BJ (cell line): ENCODE measurements at regions not wholly inside any gene's neighbourhood (a gene's known extent, or its start where the extent isn't known, plus 50 kb on each side); places are given as distances from the start of the nearest gene placed in this dataset.

Experiments used
- CTCF ChIA-PET: fragments of 350-600 bp; formaldehyde crosslinking; extraction: SDS; loops from one replicate; lab custom pipeline; 2021; ENCODE audit warnings: antibody characterized with exemption, inconsistent platforms; lab: Yijun Ruan, JAX
- POLR2A ChIA-PET: fragments of 300-600 bp; sonication (Branson Sonifier 250); formaldehyde crosslinking; extraction: SDS; loops from one replicate; lab custom pipeline; 2021; ENCODE audit warnings: antibody characterized with exemption; lab: Charles Lee
- DNase-seq: peaks from one replicate; pipeline ENCODE4 v3.0.0-alpha.2; 2011; ENCODE audit warnings: low read depth
- H3K27me3 ChIP-seq: 2 replicates; pipeline ENCODE4 v1.6.0; 2011; ENCODE audit warnings: low read length; ENCODE audit not compliant: control insufficient read depth, insufficient read depth
- H3K36me3 ChIP-seq: 2 replicates; pipeline ENCODE4 v1.5.1; 2011; ENCODE audit warnings: low read length; ENCODE audit not compliant: control insufficient read depth, insufficient read depth
- H3K4me3 ChIP-seq: 2 replicates; pipeline ENCODE4 v1.5.1; 2011; ENCODE audit warnings: low read depth, mild to moderate bottlenecking, control low read depth, low read length
- TF ChIP-seq, protein P1 (sequence below): IDR thresholded peaks from 2 replicates; pipeline ENCODE4 v1.5.1; 2011; ENCODE audit warnings: low read depth, mild to moderate bottlenecking, control low read depth, inconsistent platforms, low read length, moderate library complexity; ENCODE audit not compliant: insufficient read depth

DNA sequence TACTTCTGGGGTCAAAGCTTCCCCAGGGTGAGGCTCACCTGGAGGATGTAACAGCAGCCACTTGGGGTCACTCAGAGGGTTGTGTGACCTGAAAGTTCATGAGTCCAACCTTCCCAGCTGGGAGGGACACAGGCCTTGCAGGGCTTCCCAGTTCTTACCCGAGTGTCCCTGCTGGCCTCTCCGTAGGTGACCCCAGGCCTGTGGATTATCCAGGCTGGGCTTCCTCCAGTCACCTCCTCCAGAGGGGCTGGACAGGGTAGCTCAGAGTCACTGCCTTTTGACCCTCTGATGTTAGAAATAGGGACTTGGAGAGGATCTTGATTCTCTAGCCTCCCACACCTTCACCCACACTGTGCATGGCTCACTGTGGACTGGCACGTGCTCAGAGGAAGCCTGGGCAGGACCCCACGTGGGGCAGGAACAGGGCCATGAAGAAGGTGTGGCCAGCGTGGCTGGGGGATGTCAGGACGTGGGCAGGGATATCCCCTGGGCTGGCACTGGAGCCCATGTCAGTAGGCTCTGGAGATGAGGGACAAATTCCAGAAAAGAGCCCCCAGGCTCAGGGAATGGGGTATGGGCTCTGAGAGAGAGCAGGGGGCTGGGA lies 131.8 kb downstream of the ACTL8 start:
- CTCF ChIA-PET: no interaction called here
- no peaks in the 10 kb centered on the region for H3K36me3 ChIP-seq
- DNase-seq: no peak
- POLR2A ChIA-PET: no interaction called here
- no peak overlapping the region for H3K4me3 ChIP-seq
- peaks cover 8% of the 10 kb centered on the region for H3K27me3 ChIP-seq
- TF ChIP-seq, protein P1, sequence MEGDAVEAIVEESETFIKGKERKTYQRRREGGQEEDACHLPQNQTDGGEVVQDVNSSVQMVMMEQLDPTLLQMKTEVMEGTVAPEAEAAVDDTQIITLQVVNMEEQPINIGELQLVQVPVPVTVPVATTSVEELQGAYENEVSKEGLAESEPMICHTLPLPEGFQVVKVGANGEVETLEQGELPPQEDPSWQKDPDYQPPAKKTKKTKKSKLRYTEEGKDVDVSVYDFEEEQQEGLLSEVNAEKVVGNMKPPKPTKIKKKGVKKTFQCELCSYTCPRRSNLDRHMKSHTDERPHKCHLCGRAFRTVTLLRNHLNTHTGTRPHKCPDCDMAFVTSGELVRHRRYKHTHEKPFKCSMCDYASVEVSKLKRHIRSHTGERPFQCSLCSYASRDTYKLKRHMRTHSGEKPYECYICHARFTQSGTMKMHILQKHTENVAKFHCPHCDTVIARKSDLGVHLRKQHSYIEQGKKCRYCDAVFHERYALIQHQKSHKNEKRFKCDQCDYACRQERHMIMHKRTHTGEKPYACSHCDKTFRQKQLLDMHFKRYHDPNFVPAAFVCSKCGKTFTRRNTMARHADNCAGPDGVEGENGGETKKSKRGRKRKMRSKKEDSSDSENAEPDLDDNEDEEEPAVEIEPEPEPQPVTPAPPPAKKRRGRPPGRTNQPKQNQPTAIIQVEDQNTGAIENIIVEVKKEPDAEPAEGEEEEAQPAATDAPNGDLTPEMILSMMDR: no peak

DNA sequence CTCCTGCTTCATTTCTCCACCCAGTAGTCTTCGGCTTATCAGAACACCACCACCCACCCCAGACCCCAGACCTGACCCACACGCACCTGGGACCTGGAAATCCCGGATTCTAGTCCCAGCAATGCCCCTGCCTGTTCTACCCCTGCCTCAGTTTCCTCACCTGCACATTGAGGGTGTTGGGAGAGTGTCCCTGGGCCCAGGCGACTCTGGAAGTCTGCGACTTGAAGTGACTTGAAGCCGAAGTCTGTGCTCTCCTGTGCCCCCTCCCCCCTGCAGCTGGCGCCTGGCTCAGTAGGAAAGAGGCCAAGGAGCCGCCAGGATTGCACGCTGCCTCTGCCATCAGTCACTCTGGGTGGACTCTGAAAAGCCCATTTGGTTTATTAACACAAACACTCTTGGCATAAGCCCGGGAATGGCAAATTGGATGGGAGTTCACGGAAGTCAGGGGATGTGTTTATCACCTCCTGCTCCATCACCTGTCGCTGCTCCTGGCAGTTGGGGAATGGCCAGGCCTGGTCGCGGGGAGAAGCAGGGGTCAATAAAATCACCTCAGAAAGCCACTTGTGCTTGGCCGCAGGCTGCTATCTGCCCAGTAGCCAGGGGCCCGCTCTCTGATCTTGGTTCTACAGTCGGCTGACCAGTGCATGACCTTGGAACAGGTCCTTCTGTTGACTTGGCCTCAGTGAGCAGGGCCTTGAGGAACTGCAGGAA lies 132.7 kb downstream of the ACTL8 start:
- peaks cover 8% of the 10 kb centered on the region for H3K27me3 ChIP-seq
- no peak overlapping the region for H3K4me3 ChIP-seq
- CTCF ChIA-PET: no interaction called here
- no peak for DNase-seq
- TF ChIP-seq, protein P1: no peak
- no peaks in the 10 kb centered on the region for H3K36me3 ChIP-seq
- POLR2A ChIA-PET: no interaction called here

DNA sequence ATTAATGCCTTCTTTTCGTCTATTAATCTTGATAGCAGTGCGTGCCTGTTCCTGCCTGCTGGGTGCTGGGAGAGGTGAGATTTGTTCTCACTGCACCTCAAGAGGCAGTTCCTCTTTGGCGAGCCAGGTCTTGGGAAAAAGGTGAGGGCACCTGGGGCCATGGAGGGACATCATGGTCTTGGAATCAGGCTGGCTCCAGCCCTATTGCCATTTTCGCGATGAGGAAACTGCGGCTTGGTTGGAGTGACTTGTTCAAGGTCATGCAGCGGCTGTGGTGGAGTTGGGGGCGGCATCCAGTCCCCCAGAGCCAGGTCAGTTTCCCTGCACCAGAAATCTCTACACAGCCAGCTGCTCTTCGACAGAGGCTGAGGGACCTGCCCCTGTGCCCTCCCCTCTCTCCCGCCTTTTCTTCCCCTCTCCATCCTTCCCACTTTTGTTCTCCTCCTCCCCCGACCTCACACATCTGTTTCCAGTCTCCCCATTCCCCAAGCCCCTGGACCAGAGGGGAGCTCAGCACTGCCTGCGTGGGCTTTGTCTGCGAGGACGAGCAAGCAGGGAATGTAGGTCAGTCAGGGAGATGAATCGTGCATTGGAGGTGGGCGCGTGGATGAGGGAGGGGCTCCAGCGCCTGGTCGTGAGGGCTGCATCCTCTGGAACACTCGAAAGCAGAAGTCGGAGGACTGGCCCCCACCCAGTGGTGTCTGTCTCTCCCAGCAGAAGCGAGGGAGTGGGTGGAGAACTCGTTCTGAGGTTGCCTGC lies 135.1 kb downstream of the ACTL8 start:
- TF ChIP-seq, protein P1: no peak
- CTCF ChIA-PET: no interaction called here
- no peaks in the 10 kb centered on the region for H3K36me3 ChIP-seq
- DNase-seq: no peak
- H3K4me3 ChIP-seq: no peak overlapping the region
- POLR2A ChIA-PET: no interaction called here
- peaks cover 8% of the 10 kb centered on the region for H3K27me3 ChIP-seq

DNA sequence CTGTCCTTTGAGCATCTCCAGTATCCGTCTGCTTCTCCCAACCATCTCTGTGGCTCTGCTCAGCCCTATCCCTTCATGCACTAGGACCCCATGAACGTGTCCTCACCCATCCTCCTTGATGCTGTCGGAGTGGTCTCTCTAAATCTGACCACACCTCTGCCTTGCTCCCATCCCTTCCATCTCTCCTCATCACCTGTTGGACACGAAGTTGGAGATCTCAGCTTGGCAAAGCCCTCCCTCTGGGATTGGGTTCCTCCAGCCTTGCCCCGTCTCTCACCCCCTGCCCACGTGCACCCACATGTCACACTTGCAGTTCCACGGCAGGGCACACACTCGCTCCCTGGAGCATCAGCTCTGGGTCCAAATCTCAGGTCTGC lies 135.7 kb downstream of the ACTL8 start:
- peaks cover 8% of the 10 kb centered on the region for H3K27me3 ChIP-seq
- TF ChIP-seq, protein P1: no peak
- DNase-seq: no peak
- ChIA-PET CTCF (no interaction called here), POLR2A (no interaction called here)
- H3K4me3 ChIP-seq: no peak overlapping the region
- H3K36me3 ChIP-seq: no peaks in the 10 kb centered on the region
